Progenitor cell of endocrine pancreas (in vitro differentiated cells): ENCODE measurements at regions not wholly inside any gene's neighbourhood (a gene's known extent, or its start where the extent isn't known, plus 50 kb on each side); places are given as distances from the start of the nearest gene placed in this dataset.
"Not testable (repeated sequence)": the region's sequence is repeated elsewhere in the genome, so short reads cannot be mapped to it uniquely, and the experiment has no call there.

Source experiments
- DNase-seq: peaks from one replicate; pipeline ENCODE4 v3.0.0; 2021; ENCODE audit warnings: low spot score; ENCODE audit not compliant: unreplicated experiment
- H3K27ac Mint-ChIP-seq: 2 replicates; pipeline ENCODE4 v1.8.0; 2021; ENCODE audit warnings: mild to moderate bottlenecking, moderate library complexity, mixed read lengths
- H3K27me3 Mint-ChIP-seq: 2 replicates; pipeline ENCODE4 v1.8.0; 2021; ENCODE audit warnings: mixed read lengths
- H3K36me3 Mint-ChIP-seq: 2 replicates; pipeline ENCODE4 v1.8.0; 2022; ENCODE audit warnings: mixed read lengths; ENCODE audit not compliant: insufficient read depth
- H3K4me1 Mint-ChIP-seq: 2 replicates; pipeline ENCODE4 v1.8.0; 2021; ENCODE audit warnings: low read depth, mixed read lengths
- H3K4me3 Mint-ChIP-seq: 2 replicates; pipeline ENCODE4 v1.8.0; 2021; ENCODE audit warnings: low read depth, mild to moderate bottlenecking, moderate library complexity, mixed read lengths
- H3K9me3 Mint-ChIP-seq: 2 replicates; pipeline ENCODE4 v1.8.0; 2021; ENCODE audit warnings: low read depth, mixed read lengths
- CTCF ChIP-seq: fragments of 200-600 bp; sonication (generic); IDR thresholded peaks from one replicate; pipeline ENCODE4 v1.5.0; 2021; ENCODE audit warnings: antibody characterized with exemption, mild to moderate bottlenecking; ENCODE audit not compliant: unreplicated experiment

DNA sequence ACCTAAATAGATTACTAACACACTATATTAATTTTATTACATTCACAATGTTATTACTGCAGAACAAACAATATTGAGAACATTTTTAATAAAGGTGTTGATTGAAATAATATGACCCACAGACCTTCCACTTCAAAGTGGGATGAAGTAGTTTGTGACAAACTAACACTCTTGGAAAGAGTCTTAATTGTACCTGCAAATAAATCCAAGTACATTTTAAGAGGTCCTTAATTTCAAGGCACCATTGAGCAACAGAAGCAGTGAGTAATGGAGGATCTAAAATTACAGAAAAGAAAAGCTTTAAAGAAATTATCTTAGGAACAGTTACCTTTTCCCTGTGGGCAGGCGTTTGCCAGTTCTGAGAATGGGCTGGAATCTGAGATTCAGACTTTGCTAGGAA lies 140.2 kb downstream of the MMUT start:
- H3K4me3 Mint-ChIP-seq: no peak overlapping the region
- H3K36me3 Mint-ChIP-seq: no peaks in the 10 kb centered on the region
- no peak overlapping the region for H3K27ac Mint-ChIP-seq
- H3K9me3 Mint-ChIP-seq: peaks cover 5% of the 10 kb centered on the region
- peaks cover 20% of the 10 kb centered on the region for H3K4me1 Mint-ChIP-seq
- TF ChIP-seq CTCF: no peak
- H3K27me3 Mint-ChIP-seq: no peaks in the 10 kb centered on the region
- no peak for DNase-seq

DNA sequence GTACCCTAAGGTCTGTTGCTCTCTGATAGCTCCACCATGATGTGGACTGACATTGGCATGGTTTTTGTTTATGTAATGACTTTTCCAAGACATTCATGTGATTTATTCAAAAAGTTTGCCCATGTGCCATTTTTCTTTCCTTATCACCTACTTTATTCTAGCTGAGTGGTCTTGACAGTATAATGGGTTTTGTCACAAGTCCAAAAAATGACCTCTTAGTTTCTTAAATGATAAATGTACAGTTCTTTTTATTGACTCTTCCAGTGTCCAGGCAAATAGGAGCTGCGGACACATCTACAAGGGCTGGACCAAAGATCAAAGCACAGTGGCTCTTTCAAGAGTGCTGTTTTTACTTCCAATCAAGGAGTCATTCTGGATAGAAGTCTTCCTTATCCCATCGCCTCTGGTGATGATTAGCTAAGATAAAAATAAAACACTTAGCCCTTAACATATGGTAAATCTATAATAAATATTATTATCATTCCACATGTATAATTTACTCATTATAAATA lies 141.4 kb downstream of the MMUT start:
- Mint-ChIP-seq H3K36me3 (no peaks in the 10 kb centered on the region), H3K27me3 (no peaks in the 10 kb centered on the region), H3K27ac (peak overlapping the region; percentile 22), H3K4me1 (peaks cover 20% of the 10 kb centered on the region), H3K4me3 (no peak overlapping the region), H3K9me3 (peaks cover 13% of the 10 kb centered on the region)
- no peak for TF ChIP-seq CTCF
- no peak for DNase-seq

GRCh38 chr6:49305010-49305409 lies 158.0 kb downstream of the MMUT start:
- H3K4me3 Mint-ChIP-seq: no peak overlapping the region
- H3K9me3 Mint-ChIP-seq: peaks cover 9% of the 10 kb centered on the region
- H3K27me3 Mint-ChIP-seq: no peaks in the 10 kb centered on the region
- TF ChIP-seq CTCF: no peak
- no peak for DNase-seq
- H3K27ac Mint-ChIP-seq: no peak overlapping the region
- no peaks in the 10 kb centered on the region for H3K4me1 Mint-ChIP-seq
- no peaks in the 10 kb centered on the region for H3K36me3 Mint-ChIP-seq

DNA sequence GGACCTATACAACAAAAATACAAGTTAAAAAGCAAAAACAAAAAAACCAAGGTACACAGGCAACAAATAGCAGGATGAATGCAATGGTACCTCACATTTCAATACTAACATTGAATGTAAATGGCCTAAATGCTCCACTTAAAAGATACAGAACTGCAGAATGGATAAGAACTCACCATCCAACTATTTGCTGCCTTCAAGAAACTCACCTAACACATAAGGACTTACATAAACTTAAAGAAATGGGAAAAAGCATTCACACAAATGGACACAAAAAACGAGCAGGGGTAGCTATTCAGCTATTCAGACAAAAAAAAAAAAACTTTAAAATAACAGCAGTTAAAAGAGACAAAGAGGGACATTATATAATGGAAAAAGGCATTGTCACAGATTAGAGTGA lies 158.7 kb downstream of the MMUT start:
- not testable (repeated sequence) for H3K4me1 Mint-ChIP-seq, H3K36me3 Mint-ChIP-seq, H3K27me3 Mint-ChIP-seq, DNase-seq, H3K27ac Mint-ChIP-seq, H3K4me3 Mint-ChIP-seq, H3K9me3 Mint-ChIP-seq

DNA sequence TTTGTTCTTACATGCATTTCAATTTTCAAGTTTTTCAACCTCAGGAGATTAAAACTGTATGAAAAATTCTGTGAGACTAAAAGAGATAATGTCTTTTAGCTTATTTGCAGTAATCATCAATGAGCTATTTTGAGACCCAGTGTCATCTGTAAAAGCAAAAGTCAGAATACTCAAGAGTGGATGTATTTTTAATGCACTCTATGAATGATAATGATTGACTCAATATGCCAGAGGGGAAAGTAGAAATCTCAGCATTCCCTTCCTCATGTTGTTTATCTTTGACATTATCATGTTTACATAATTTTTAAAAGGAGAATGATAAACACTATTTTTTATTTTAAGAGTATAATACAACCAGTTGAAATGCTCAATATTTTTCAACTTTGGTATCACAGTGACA lies 162.1 kb downstream of the MMUT start:
- Mint-ChIP-seq H3K27ac (no peak overlapping the region), H3K4me3 (no peak overlapping the region), H3K27me3 (no peaks in the 10 kb centered on the region), H3K36me3 (no peaks in the 10 kb centered on the region), H3K9me3 (peaks cover 9% of the 10 kb centered on the region), H3K4me1 (no peaks in the 10 kb centered on the region)
- DNase-seq: no peak
- no peak for TF ChIP-seq CTCF

DNA sequence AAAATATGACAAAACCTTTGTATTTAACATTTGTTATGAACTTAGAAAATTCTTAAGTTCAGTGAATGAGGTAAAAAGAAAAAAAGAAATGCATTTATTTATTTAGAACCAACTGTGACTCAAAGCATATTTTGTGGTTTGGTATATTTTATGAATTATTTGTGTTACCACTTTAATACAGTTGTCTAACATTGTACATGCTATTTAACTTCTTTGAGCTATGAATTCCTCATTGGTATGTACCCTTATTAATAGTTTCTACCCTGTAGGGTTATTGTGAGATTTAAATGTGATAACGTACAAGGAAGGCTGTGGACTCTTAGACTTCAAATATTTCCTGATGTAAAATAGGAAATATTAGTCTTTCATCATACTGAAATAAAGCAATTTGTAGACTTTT lies 162.6 kb downstream of the MMUT start:
- H3K36me3 Mint-ChIP-seq: no peaks in the 10 kb centered on the region
- no peak for TF ChIP-seq CTCF

More for the DNA sequence above, 162.6 kb downstream of the MMUT start:
- no peak for DNase-seq
- H3K4me1 Mint-ChIP-seq: no peaks in the 10 kb centered on the region
- no peak overlapping the region for H3K27ac Mint-ChIP-seq
- H3K4me3 Mint-ChIP-seq: no peak overlapping the region
- no peaks in the 10 kb centered on the region for H3K27me3 Mint-ChIP-seq
- H3K9me3 Mint-ChIP-seq: peaks cover 9% of the 10 kb centered on the region
